NAMALWA (cell line): ENCODE measurements at regions not wholly inside any gene's neighbourhood (a gene's known extent, or its start where the extent isn't known, plus 50 kb on each side); places are given as distances from the start of the nearest gene placed in this dataset.

Source experiments
- DNase-seq: peaks from one replicate; pipeline ENCODE4 v3.0.0-alpha.2; 2015; ENCODE audit warnings: low spot score

- DNase-seq, result no peak
Measured at GRCh38 chrX:68927178-68927577, 98.4 kb downstream of the EFNB1 start.

DNA sequence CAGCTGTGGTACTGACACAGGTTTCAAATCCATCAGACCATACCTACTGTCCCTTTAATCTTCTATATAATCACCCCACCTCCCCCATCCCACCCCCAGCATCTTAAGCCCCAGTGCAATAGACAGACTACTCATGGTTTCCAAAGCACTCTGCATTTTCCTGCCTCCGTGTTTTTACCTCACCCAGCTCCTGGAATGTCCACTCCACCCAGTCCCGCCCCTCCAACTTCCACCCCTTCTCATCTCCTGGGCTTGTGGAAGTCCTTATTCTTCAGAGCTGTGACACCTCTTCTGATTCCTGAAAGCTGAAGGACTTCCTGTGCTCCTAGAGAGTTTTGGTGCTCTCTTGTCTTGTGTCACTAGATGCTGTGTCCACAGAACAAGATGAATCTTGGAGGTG lies 94.3 kb downstream of the EFNB1 start:
- DNase-seq, result no peak

GRCh38 chrX:68922013-68922412 lies 93.2 kb downstream of the EFNB1 start:
- DNase-seq, result no peak

GRCh38 chrX:68920561-68920960 lies 91.7 kb downstream of the EFNB1 start:
- no peak for DNase-seq

GRCh38 chrX:68919707-68920106 lies 90.9 kb downstream of the EFNB1 start:
- DNase-seq, result no peak

DNA sequence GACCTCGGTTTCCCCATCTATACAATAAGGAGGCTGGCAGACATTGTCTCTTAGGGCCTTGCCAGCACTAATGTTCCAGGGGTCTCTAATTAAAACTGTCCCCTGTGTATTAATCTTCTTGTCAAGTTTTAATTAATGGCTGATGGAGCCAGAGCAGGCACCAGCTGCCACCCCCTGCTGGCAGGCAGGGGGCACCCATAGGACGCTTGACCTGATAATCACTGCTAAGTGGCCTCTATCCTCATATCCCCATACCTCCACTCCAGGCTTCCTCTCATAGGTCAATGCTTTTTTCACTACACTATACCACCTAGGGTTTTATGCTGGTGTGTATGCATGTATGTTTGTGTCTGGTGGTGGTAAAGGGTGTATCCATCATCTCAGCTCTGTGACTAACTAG lies 89.4 kb downstream of the EFNB1 start:
- DNase-seq, result no peak

DNA sequence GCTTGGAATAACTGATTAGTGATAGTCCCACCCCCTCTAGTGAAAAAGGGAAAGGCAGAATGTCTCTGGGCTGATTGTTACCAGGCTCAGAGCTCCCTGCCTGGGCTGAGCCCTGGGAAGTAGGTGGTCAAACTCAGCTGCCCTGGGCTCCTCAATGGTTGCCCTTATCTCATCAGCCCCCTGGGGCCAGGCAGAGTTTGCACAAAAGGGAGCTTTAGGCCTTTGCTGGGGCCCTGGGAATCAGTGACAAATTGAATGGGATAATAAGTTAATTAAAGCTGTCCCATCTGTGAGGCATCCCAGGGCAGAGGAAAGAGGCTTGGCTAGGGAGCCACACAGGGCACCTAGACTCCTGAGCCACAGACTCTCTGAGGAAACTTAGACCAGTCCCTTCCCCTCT lies 89.0 kb downstream of the EFNB1 start:
- DNase-seq, result no peak

GRCh38 chrX:68916891-68917290 lies 88.1 kb downstream of the EFNB1 start:
- DNase-seq, result no peak

GRCh38 chrX:68915778-68916177 lies 87.0 kb downstream of the EFNB1 start:
- no peak for DNase-seq

DNA sequence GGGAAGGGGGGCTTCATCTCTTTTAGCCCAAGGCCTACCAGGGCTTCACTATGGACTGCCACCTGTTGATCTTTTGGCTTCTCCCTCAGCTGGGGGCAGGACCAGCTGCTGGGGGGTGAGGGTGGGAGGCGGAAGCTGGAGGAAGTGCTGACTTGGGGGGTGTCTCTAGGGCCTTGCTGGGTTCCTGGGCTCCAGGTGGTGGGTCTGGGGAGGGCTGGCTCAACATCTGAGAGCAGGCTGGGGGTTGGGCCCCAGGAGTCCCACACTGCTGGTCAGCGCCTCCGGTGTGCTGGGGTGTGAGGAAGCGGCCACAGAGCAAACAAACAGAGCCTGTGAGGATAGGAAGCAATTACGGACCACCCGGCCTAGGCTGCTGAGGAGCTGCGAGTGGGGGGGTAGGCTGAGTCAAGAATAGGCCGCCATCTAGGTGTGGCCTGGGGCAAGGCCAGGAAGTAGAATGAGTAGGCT lies 85.7 kb downstream of the EFNB1 start:
- no peak for DNase-seq

- no peak for DNase-seq
Measured at GRCh38 chrX:68913249-68913547, 84.4 kb downstream of the EFNB1 start.

DNA sequence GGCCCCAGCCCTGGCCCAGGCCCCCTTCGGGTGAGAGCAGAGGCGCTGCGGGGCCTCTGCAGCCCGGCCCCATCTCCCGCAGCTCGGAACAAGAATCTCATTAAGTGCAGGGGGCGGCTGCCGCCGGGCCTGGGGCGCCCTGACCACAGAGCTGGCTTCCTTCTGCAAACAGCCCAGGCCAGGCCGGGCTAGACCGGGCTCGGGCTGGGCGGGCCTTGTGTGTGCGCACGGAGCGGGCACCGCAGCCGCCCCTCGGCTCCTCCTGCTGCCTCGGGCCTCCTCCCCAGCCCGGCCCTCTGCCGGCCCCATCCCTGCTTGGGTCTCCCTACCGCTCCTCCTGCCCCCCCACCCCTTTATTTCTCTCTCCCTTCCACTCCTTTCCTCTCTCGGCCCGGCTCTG lies 83.3 kb downstream of the EFNB1 start:
- no peak for DNase-seq

DNA sequence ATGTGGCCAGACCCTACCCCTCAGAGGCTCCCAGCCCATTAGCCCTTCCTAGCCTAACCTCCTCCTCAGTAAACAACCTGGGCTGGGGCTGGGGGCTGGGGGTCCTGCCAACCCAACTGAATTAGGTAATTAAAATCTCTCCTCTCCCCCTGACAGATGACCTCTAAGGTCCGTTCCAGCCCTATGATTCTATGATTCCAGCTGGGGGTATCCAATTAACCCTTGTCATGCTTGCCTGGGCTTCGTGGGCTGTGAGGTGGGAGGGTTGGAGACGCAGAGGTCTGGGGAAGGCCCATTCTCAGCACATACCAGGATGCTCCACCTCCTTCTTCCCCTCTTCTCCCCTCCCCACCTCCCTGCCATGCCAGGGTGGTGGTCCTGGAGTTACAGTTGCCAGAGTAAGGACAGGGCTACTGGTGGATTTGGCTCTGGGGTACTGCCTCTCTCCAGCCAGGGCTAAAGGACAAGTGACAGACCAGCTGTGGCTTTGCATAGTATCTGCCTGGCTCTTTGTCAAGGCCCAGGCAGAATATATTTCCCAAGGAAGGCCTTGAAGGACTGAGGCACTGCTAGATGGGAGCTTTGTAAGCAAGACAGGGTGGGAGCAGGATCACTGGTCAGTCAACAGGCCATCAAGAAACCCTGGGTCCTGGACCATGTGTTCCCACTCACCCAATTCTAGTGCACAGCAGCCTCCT lies 82.1 kb downstream of the EFNB1 start:
- no peak for DNase-seq

DNA sequence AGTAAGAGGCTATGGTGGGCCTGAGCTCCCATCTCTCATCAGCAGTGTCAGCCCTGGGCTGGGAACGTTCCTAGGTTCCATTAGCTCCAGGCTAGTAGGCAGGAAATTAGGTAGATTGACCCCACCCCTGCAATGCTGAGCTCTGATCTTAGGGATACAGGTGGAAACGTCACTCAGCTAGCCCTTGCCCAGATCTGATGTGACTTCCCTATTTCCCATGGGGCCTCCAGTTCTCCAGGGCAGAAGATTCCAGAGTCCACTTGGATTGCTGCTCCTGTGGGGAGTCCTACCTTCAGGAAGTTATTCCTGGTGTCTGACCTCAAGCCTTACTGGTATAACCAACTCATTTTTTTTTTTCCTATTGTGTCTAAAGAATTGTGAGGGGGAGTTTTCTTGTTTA lies 81.1 kb downstream of the EFNB1 start:
- DNase-seq, result no peak

DNA sequence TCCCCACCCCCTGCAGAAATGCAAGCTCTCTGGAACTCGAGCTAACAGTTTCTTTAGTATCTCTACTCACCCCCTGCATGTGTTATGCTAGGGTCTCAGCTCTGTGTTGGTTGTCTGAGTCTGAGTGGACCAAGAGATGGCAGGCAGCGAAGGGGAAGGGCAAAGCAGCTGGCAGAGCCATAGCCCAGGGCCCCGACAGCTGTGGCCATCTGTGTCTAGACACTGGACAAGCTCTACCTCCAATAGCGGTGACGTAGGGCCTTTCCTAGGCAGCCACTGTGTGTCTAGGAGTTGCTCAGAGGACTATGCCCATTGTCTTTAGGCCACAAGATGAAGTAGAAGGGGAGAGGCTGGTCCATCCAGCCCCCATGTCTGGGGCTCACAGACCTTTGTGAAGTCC lies 79.2 kb downstream of the EFNB1 start:
- DNase-seq, result no peak

- DNase-seq, result no peak
Measured at GRCh38 chrX:68902706-68903504, 74.1 kb downstream of the EFNB1 start.

GRCh38 chrX:68901519-68901918 lies 72.7 kb downstream of the EFNB1 start:
- DNase-seq, result no peak

DNA sequence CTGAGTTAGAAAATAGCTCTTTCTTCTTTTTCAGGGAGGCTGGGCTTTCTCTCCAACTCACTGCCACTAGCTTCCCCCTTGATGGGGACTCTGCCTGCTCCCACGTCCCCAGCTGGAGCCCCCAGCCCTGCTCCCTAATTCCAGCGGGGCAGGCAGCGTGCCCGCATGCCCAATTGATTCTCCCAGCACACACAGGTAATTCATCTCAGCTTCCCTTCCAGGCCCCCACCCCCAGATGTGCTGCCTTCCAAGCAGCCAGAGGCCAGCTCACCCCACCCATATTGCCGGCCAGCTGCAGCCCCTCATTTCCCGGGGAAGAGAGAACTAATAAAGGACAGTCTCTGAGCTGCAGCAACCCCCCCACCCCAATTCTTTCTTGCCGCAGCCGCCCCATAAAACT lies 69.8 kb downstream of the EFNB1 start:
- no peak for DNase-seq

DNA sequence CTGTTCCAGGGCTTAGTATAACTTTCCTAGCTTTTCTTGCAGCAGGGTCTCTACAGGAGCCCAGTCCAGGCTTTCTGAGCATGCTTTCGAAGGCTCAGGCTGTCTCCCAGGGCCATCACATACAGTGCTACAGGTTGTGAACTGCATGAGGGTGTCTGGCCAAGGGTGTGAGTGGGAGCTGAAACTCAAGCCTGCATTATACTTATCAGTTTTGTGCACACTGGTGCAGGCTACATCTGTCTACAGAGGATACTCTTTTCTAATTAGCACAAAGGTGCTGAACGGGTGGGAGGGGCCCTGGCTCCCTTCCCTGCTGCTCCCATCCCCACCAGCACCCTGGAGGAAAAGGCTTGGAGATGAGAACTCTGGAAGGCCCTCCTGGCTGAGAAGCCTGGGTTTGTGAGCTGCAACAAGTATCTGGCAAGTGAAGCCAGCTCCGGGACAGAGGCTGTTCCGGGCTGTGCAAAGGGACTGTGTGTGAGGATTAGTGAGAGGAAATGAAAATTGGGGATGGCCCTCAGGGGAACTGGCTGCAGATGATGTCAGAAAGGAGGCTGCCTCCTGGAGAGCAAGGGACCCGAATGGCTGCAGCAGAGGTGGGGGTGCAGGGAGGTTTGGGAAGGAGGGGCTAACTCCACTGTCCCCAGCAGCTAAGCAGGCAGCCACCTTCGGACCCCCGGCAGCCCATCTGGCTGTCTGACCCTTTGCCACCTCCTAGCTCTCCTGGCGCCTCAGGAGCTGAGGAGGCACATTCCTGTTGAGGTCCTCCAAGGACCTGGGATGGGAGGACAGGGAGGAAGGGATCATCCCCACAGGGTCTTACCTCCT lies 68.5 kb downstream of the EFNB1 start:
- DNase-seq, result no peak

GRCh38 chrX:68896581-68896980 lies 67.8 kb downstream of the EFNB1 start:
- no peak for DNase-seq

GRCh38 chrX:68895778-68896177 lies 67.0 kb downstream of the EFNB1 start:
- no peak for DNase-seq

GRCh38 chrX:68895341-68895755 lies 66.5 kb downstream of the EFNB1 start:
- DNase-seq, result no peak
